WTC11 (cell line): ENCODE measurements at regions not wholly inside any gene's neighbourhood (a gene's known extent, or its start where the extent isn't known, plus 50 kb on each side); places are given as distances from the start of the nearest gene placed in this dataset.

Source experiments
- CTCF ChIP-seq: fragments of 200-600 bp; IDR thresholded peaks from 2 replicates; pipeline ENCODE4 v1.8.0; 2022; ENCODE audit warnings: antibody characterized with exemption
- ELF4 ChIP-seq: sonication (generic); formaldehyde crosslinking; IDR thresholded peaks from 2 replicates; pipeline ENCODE4 v1.8.1; 2022; ENCODE audit warnings: low read depth, mild to moderate bottlenecking, moderate library complexity, missing genetic modification reagents
- HMGXB4 ChIP-seq: sonication (generic); formaldehyde crosslinking; IDR thresholded peaks from 2 replicates; pipeline ENCODE4 v1.8.1; 2023; ENCODE audit warnings: mild to moderate bottlenecking, moderate library complexity, missing genetic modification reagents

- TF ChIP-seq HMGXB4 (CRISPR knock-in tag) (no peak), CTCF (no peak), ELF4 (no peak)
Observed at GRCh38 chr12:105916760-105917039, 222.1 kb downstream of the NUAK1 start.
